ENCODE measurements at regions not wholly inside any gene's neighbourhood (a gene's known extent, or its start where the extent isn't known, plus 50 kb on each side); places are given as distances from the start of the nearest gene placed in this dataset.
"Not testable (repeated sequence)": the region's sequence is repeated elsewhere in the genome, so short reads cannot be mapped to it uniquely, and the experiment has no call there.

- H3K27ac ChIP-seq, result no peak overlapping the region
- 67 to 100% (median 86%) methylated on average over 1 to 9 of the region's 10 CpGs; no CpG with 5 or more reads in 1 of the 10 experiments for WGBS, 10 experiments
- in situ Hi-C loops (cut with MboI; ENCODE audit: low pct_unique_long_range_greater_than_20kb in 2 of 9, low sequenced_read_pairs in 9 of 9, unreplicated experiment in 9 of 9), result no loop called here
- no peak overlapping the region for H3K4me3 ChIP-seq
- ATAC-seq (replicated peaks in 6 of 8), result peak in 1 of 8 experiments; percentile 13
- H3K4me1 ChIP-seq (replicated peaks in 1 of 2), result peaks cover 10 to 11% of the 10 kb centered on the region in 2 donors
Measured at GRCh38 chr6:14478381-14479225, 361.0 kb downstream of the CD83 start.

GRCh38 chr6:14481946-14482345 is 364.4 kb downstream of the CD83 start:
- no CpG with 5 or more reads among the region's 1 CpG for WGBS, 10 experiments
- H3K4me3 ChIP-seq; in situ Hi-C loops (cut with MboI; ENCODE audit: low pct_unique_long_range_greater_than_20kb in 2 of 9, low sequenced_read_pairs in 9 of 9, unreplicated experiment in 9 of 9); ATAC-seq (replicated peaks in 6 of 8); H3K27ac ChIP-seq; H3K4me1 ChIP-seq (replicated peaks in 1 of 2): not testable (repeated sequence)

GRCh38 chr6:14487625-14488024 is 370.1 kb downstream of the CD83 start:
- no peak overlapping the region for H3K27ac ChIP-seq
- WGBS, 10 experiments, result 100% methylated on average over 3 of the region's 3 CpGs; no CpG with 5 or more reads in 8 of the 10 experiments
- no peaks in the 10 kb centered on the region for H3K4me1 ChIP-seq (replicated peaks in 1 of 2)
- no peak overlapping the region for H3K4me3 ChIP-seq
- in situ Hi-C loops (cut with MboI; ENCODE audit: low pct_unique_long_range_greater_than_20kb in 2 of 9, low sequenced_read_pairs in 9 of 9, unreplicated experiment in 9 of 9), result no loop called here
- ATAC-seq (replicated peaks in 6 of 8), result peak in 1 of 8 experiments; percentile 16

GRCh38 chr6:14488180-14488579 is 370.6 kb downstream of the CD83 start:
- ATAC-seq (replicated peaks in 6 of 8), result no peak
- Histone ChIP-seq H3K4me3 (no peak overlapping the region), H3K4me1 (replicated peaks in 1 of 2) (no peaks in the 10 kb centered on the region), H3K27ac (no peak overlapping the region)
- WGBS, 10 experiments, result 83 to 100% (median 100%) methylated on average over 1 of the region's 2 CpGs; no CpG with 5 or more reads in 5 of the 10 experiments
- in situ Hi-C loops (cut with MboI; ENCODE audit: low pct_unique_long_range_greater_than_20kb in 2 of 9, low sequenced_read_pairs in 9 of 9, unreplicated experiment in 9 of 9), result no loop called here

GRCh38 chr6:14489445-14489844 is 371.9 kb downstream of the CD83 start:
- ATAC-seq (replicated peaks in 6 of 8), result no peak
- 75 to 100% (median 86%) methylated on average over 1 to 3 of the region's 3 CpGs for WGBS, 10 experiments

GRCh38 chr6:14498748-14499147 is 381.2 kb downstream of the CD83 start:
- in situ Hi-C loops (cut with MboI; ENCODE audit: low pct_unique_long_range_greater_than_20kb in 2 of 9, low sequenced_read_pairs in 9 of 9, unreplicated experiment in 9 of 9), result no loop called here
- no peak for ATAC-seq (replicated peaks in 6 of 8)
- WGBS, 10 experiments, result 20 to 100% (median 90%) methylated on average over 1 of the region's 1 CpG; no CpG with 5 or more reads in 6 of the 10 experiments

More at GRCh38 chr6:14489445-14489844, 371.9 kb downstream of the CD83 start:
- H3K4me1 ChIP-seq (replicated peaks in 1 of 2), result no peaks in the 10 kb centered on the region
- no peak overlapping the region for H3K27ac ChIP-seq
- H3K4me3 ChIP-seq, result no peak overlapping the region
- in situ Hi-C loops (cut with MboI; ENCODE audit: low pct_unique_long_range_greater_than_20kb in 2 of 9, low sequenced_read_pairs in 9 of 9, unreplicated experiment in 9 of 9), result no loop called here

GRCh38 chr6:14499309-14499708 is 381.7 kb downstream of the CD83 start:
- no peak for ATAC-seq (replicated peaks in 6 of 8)
- no peak overlapping the region for H3K4me3 ChIP-seq
- in situ Hi-C loops (cut with MboI; ENCODE audit: low pct_unique_long_range_greater_than_20kb in 2 of 9, low sequenced_read_pairs in 9 of 9, unreplicated experiment in 9 of 9), result no loop called here
- WGBS, 10 experiments, result 93 to 100% (median 100%) methylated on average over 1 to 4 of the region's 4 CpGs; no CpG with 5 or more reads in 4 of the 10 experiments
- H3K27ac ChIP-seq, result no peak overlapping the region
- peaks cover 23% of the 10 kb centered on the region in 2 donors for H3K4me1 ChIP-seq (replicated peaks in 1 of 2)

More at GRCh38 chr6:14498748-14499147, 381.2 kb downstream of the CD83 start:
- Histone ChIP-seq H3K27ac (no peak overlapping the region), H3K4me3 (no peak overlapping the region), H3K4me1 (replicated peaks in 1 of 2) (peaks cover 23% of the 10 kb centered on the region in 2 donors)

GRCh38 chr6:14499841-14500240 is 382.3 kb downstream of the CD83 start:
- in situ Hi-C loops (cut with MboI; ENCODE audit: low pct_unique_long_range_greater_than_20kb in 2 of 9, low sequenced_read_pairs in 9 of 9, unreplicated experiment in 9 of 9), result no loop called here
- Histone ChIP-seq H3K4me1 (replicated peaks in 1 of 2) (peaks cover 23% of the 10 kb centered on the region in 2 donors), H3K4me3 (no peak overlapping the region), H3K27ac (no peak overlapping the region)
- peak; percentile 37 to 99 (median 61) for ATAC-seq (replicated peaks in 6 of 8)
- WGBS, 10 experiments, result 0 to 76% (median 42%) methylated on average over 1 to 7 of the region's 10 CpGs; no CpG with 5 or more reads in 2 of the 10 experiments

GRCh38 chr6:14500809-14501208 is 383.2 kb downstream of the CD83 start:
- peak in 5 of 8 experiments; percentile 18 to 63 (median 31) for ATAC-seq (replicated peaks in 6 of 8)
- no peak overlapping the region for H3K4me3 ChIP-seq
- H3K4me1 ChIP-seq (replicated peaks in 1 of 2), result peaks cover 23% of the 10 kb centered on the region in 2 donors
- WGBS, 10 experiments, result 69 to 100% (median 92%) methylated on average over 2 of the region's 2 CpGs; no CpG with 5 or more reads in 5 of the 10 experiments
- in situ Hi-C loops (cut with MboI; ENCODE audit: low pct_unique_long_range_greater_than_20kb in 2 of 9, low sequenced_read_pairs in 9 of 9, unreplicated experiment in 9 of 9), result no loop called here
- no peak overlapping the region for H3K27ac ChIP-seq

GRCh38 chr6:14501240-14501639 is 383.7 kb downstream of the CD83 start:
- whole genome bisulfite sequencing, 10 experiments, result 0 to 100% (median 6%) methylated on average over 1 to 7 of the region's 7 CpGs; no CpG with 5 or more reads in 1 of the 10 experiments
- in situ Hi-C loops (cut with MboI; ENCODE audit: low pct_unique_long_range_greater_than_20kb in 2 of 9, low sequenced_read_pairs in 9 of 9, unreplicated experiment in 9 of 9), result no loop called here
- peaks cover 23% of the 10 kb centered on the region in 2 donors for H3K4me1 ChIP-seq (replicated peaks in 1 of 2)
- no peak overlapping the region for H3K27ac ChIP-seq
- H3K4me3 ChIP-seq, result no peak overlapping the region
- ATAC-seq (replicated peaks in 6 of 8), result peak in 5 of 8 experiments; percentile 93 to 98 (median 95)

- in situ Hi-C loops (cut with MboI; ENCODE audit: low pct_unique_long_range_greater_than_20kb in 2 of 9, low sequenced_read_pairs in 9 of 9, unreplicated experiment in 9 of 9), result no loop called here
- no peak overlapping the region for H3K4me3 ChIP-seq
- WGBS, 10 experiments, result 20 to 90% (median 85%) methylated on average over 1 to 5 of the region's 5 CpGs; no CpG with 5 or more reads in 4 of the 10 experiments
- H3K27ac ChIP-seq, result no peak overlapping the region
- peaks cover 23% of the 10 kb centered on the region in 2 donors for H3K4me1 ChIP-seq (replicated peaks in 1 of 2)
- ATAC-seq (replicated peaks in 6 of 8), result no peak
Measured at GRCh38 chr6:14501914-14502313, 384.3 kb downstream of the CD83 start.

- Histone ChIP-seq H3K4me1 (replicated peaks in 1 of 2) (peaks cover 23% of the 10 kb centered on the region in 2 donors), H3K27ac (no peak overlapping the region), H3K4me3 (no peak overlapping the region)
- 20 to 100% (median 88%) methylated on average over 1 to 5 of the region's 6 CpGs; no CpG with 5 or more reads in 3 of the 10 experiments for WGBS, 10 experiments
- in situ Hi-C loops (cut with MboI; ENCODE audit: low pct_unique_long_range_greater_than_20kb in 2 of 9, low sequenced_read_pairs in 9 of 9, unreplicated experiment in 9 of 9), result no loop called here
- no peak for ATAC-seq (replicated peaks in 6 of 8)
Measured at GRCh38 chr6:14502551-14502950, 385.0 kb downstream of the CD83 start.

GRCh38 chr6:14505401-14505800 is 387.8 kb downstream of the CD83 start:
- Histone ChIP-seq H3K4me1 (replicated peaks in 1 of 2) (peaks cover 14 to 17% of the 10 kb centered on the region in 2 donors), H3K4me3 (no peak overlapping the region), H3K27ac (no peak overlapping the region)
- in situ Hi-C loops (cut with MboI; ENCODE audit: low pct_unique_long_range_greater_than_20kb in 2 of 9, low sequenced_read_pairs in 9 of 9, unreplicated experiment in 9 of 9), result no loop called here
- ATAC-seq (replicated peaks in 6 of 8), result no peak
- WGBS, 10 experiments, result 24 to 100% (median 90%) methylated on average over 1 to 4 of the region's 6 CpGs; no CpG with 5 or more reads in 4 of the 10 experiments

Data from motor neuron (in vitro differentiated cells).